Spleen (tissue), 11 donors: ENCODE measurements at regions not wholly inside any gene's neighbourhood (a gene's known extent, or its start where the extent isn't known, plus 50 kb on each side); places are given as distances from the start of the nearest gene placed in this dataset.
"Not testable (repeated sequence)": the region's sequence is repeated elsewhere in the genome, so short reads cannot be mapped to it uniquely, and the experiment has no call there.

ENCODE experiments used
- DNase-seq: peaks from one replicate; pipeline ENCODE4 v3.0.0-alpha.2; 2020
- H3K27ac ChIP-seq, 8 donors: fragments of 200-600 bp; sonication (generic) in 7 of 8; 1 replicate in 4 of 8; 2 replicates in 4 of 8; pipeline versions ENCODE4 v1.5.0 to v1.8.0; 2016 to 2021; ENCODE audit warnings: inconsistent platforms in 4 of 8, mild to moderate bottlenecking in 4 of 8, moderate library complexity in 1 of 8
- H3K27me3 ChIP-seq, 7 donors: fragments of 200-600 bp; sonication (generic) in 6 of 7; replicated peaks in 1 of 7; 1 replicate in 4 of 7; 2 replicates in 3 of 7; pipeline versions ENCODE4 v1.5.0 to v1.8.0; 2016 to 2021; ENCODE audit warnings: inconsistent platforms in 3 of 7, mild to moderate bottlenecking in 1 of 7
- H3K36me3 ChIP-seq, 6 donors: fragments of 200-600 bp; sonication (generic) in 5 of 6; 1 replicate in 4 of 6; 2 replicates in 2 of 6; pipeline versions ENCODE4 v1.5.0 to v1.8.0; 2016 to 2021; ENCODE audit warnings: inconsistent platforms in 2 of 6
- H3K4me1 ChIP-seq, 6 donors: fragments of 200-600 bp; sonication (generic) in 5 of 6; 1 replicate in 3 of 6; 2 replicates in 3 of 6; pipeline versions ENCODE4 v1.5.0 to v1.8.0; 2016 to 2021; ENCODE audit warnings: inconsistent platforms in 3 of 6
- H3K4me3 ChIP-seq, 8 donors: fragments of 200-600 bp; sonication (generic) in 7 of 8; 1 replicate in 4 of 8; 2 replicates in 4 of 8; pipeline versions ENCODE4 v1.5.0 to v1.8.0; 2016 to 2021; ENCODE audit warnings: inconsistent platforms in 4 of 8, mild to moderate bottlenecking in 4 of 8, moderate library complexity in 2 of 8
- H3K9me3 ChIP-seq, 8 donors: fragments of 200-600 bp; sonication (generic) in 7 of 8; 1 replicate in 4 of 8; 2 replicates in 4 of 8; pipeline versions ENCODE4 v1.5.0 to v1.8.0; 2016 to 2021; ENCODE audit warnings: inconsistent platforms in 4 of 8
- POLR2A ChIP-seq, 3 donors: fragments of 450-650 bp; IDR thresholded peaks; one replicate each; pipeline ENCODE4 v1.5.1; 2017; ENCODE audit warnings: antibody characterized with exemption in 3 of 3, mild to moderate bottlenecking in 1 of 3
- POLR2AphosphoS5 ChIP-seq, 3 donors: sonication (generic); formaldehyde crosslinking; IDR thresholded peaks; one replicate each; pipeline ENCODE4 v1.5.1; 2017; ENCODE audit warnings: antibody characterized with exemption in 3 of 3
- WGBS, 5 donors: extraction: QIAGEN DNeasy Blood & Tissue Kit in 3 of 5; methylation state at CpG; one replicate each; pipeline versions ENCODE4 v1.1.5 to v1.1.7; 2013 to 2018; 5-methylcytosine and 5-hydroxymethylcytosine counted together
- intact Hi-C: fragments of 100-400 bp; cut with DNase I; formaldehyde crosslinking; loops from one replicate; pipeline ENCODE4 v1.15.0; 2023; ENCODE audit warnings: low total_unique reads
- TF ChIP-seq, protein P1 (sequence below), 11 experiments: fragments of 200-600 bp in 7 of 11; fragments of 450-650 bp in 4 of 11; sonication (generic) in 4 of 11; IDR thresholded peaks in 8 of 11; conservative IDR thresholded peaks in 3 of 11; 1 replicate in 7 of 11; 2 replicates in 4 of 11; pipeline versions ENCODE4 v1.4.0 to v1.8.0; 2016 to 2021; ENCODE audit warnings: antibody characterized with exemption in 11 of 11, inconsistent platforms in 4 of 11, mild to moderate bottlenecking in 1 of 11
- donor health status: healthy with polysubstance abuse.
- donor health status: DM: no; HTN: no; CAD: no; lungs with moderate emphysema.
- donor health status: DM: no; HTN: no; CAD: no.
- donor health status: Bipolar disorder and iron deficiency.
- donor health status: healthy.
- donor health status: DM: no; HTN: no; CAD: no.
- donor health status: DM: yes; HTN: yes; CAD: no.

DNA sequence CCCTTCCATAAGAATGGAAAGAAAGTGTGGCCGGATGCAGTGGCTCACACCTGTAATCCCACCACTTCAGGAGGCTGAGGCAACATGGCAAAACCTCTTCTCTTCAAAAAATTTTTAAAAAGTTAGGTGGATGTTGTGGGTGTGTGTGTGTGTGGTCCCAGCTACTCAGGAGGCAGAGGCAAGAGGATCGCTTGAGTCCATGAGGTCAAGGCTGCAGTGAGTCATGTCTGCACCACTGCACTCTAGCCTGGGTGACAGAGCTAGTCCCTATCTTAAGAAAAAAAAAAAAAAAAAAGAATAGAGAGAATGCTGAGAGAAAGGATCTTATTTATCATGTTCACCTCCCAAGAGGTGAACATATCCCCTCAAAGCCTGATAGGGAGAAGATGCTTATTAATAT is 492.1 kb upstream of the SMIM31 start:
- no peaks in the 10 kb centered on the region for H3K36me3 ChIP-seq
- H3K27me3 ChIP-seq: no peaks in the 10 kb centered on the region
- no peak for DNase-seq
- H3K9me3 ChIP-seq: no peaks in the 10 kb centered on the region
- no peak overlapping the region for H3K27ac ChIP-seq
- no peak overlapping the region for H3K4me3 ChIP-seq
- no peak for TF ChIP-seq POLR2A (IDR thresholded peaks at IDR 0.05)
- TF ChIP-seq, protein P1, sequence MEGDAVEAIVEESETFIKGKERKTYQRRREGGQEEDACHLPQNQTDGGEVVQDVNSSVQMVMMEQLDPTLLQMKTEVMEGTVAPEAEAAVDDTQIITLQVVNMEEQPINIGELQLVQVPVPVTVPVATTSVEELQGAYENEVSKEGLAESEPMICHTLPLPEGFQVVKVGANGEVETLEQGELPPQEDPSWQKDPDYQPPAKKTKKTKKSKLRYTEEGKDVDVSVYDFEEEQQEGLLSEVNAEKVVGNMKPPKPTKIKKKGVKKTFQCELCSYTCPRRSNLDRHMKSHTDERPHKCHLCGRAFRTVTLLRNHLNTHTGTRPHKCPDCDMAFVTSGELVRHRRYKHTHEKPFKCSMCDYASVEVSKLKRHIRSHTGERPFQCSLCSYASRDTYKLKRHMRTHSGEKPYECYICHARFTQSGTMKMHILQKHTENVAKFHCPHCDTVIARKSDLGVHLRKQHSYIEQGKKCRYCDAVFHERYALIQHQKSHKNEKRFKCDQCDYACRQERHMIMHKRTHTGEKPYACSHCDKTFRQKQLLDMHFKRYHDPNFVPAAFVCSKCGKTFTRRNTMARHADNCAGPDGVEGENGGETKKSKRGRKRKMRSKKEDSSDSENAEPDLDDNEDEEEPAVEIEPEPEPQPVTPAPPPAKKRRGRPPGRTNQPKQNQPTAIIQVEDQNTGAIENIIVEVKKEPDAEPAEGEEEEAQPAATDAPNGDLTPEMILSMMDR (IDR thresholded peaks at IDR 0.05 in 8 of 11, conservative IDR thresholded peaks at IDR 0.05 in 3 of 11): no peak
- no peak for TF ChIP-seq POLR2AphosphoS5 (IDR thresholded peaks at IDR 0.05)
- H3K4me1 ChIP-seq: no peaks in the 10 kb centered on the region
- WGBS, 5 donors: 75 to 89% (median 81%) methylated on average over 2 of the region's 2 CpGs
- intact Hi-C loops: no loop called here

DNA sequence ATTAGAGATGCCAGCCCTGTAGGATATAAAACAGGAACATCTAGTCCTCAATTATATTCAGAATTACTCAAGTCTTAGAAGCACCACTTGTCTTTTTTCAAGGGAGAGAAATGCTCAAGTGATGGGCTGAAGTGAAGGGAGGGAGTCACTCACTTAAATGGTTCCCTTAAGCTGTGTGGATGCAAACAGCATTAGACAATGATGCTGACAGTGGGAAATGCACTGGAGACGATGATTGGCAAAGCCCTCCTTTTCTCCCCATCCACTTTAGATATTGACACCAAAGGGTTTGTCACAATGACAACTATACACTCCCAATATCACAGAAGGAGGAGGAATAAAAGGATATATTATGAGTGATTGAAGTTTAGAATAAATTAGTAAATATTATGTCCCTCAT is 491.4 kb upstream of the SMIM31 start:
- H3K27ac ChIP-seq, DNase-seq, H3K4me3 ChIP-seq, H3K9me3 ChIP-seq, H3K36me3 ChIP-seq, H3K4me1 ChIP-seq, H3K27me3 ChIP-seq, intact Hi-C loops: not testable (repeated sequence)
- WGBS, 5 donors: 48 to 77% (median 58%) methylated on average over 1 of the region's 1 CpG

DNA sequence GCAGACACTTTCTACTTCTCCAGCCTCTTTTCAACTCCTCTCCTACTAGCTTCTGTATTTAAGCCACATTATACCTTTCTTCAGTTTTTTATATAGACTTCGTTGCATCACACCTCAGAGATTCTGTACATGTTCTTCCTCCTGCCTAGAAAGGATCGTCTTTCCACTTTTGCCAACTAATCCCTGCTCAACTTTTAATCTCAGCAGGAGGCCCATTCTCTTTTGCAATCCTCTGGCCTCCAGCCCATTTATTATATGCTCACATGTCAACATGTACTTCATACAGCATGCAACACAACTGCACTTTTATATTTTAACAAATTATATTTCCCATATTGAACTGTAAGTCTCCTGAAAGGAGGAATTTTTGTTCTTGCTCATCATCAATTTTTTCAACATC is 476.5 kb upstream of the SMIM31 start:
- H3K4me1 ChIP-seq, H3K27me3 ChIP-seq, H3K27ac ChIP-seq, H3K4me3 ChIP-seq, H3K9me3 ChIP-seq, intact Hi-C loops, H3K36me3 ChIP-seq, DNase-seq: not testable (repeated sequence)
- 54 to 68% (median 61%) methylated on average over 2 of the region's 2 CpGs for WGBS, 5 donors

DNA sequence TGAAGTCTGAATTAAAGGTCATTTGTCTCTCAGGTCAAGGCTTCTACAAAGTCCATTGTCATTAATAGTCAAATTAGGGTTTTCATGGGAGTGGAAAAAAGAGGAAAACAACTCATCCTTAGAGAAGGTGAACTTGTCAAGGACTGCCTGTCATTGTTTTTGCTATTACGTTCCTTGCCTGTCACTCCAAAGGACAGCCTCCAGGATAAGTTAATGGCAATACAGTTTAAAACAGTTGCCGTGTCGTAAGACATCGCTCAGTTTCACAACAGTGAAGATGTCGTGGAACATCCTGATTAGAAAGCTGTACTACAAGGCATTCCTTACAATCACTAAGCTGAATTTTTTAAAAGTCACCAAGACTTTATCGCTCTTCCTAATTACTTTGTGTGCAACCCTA is 466.8 kb upstream of the SMIM31 start:
- H3K27ac ChIP-seq: no peak overlapping the region
- WGBS, 5 donors: 77 to 87% (median 84%) methylated on average over 6 of the region's 6 CpGs
- no peaks in the 10 kb centered on the region for H3K9me3 ChIP-seq
- TF ChIP-seq, protein P1 (IDR thresholded peaks at IDR 0.05 in 8 of 11, conservative IDR thresholded peaks at IDR 0.05 in 3 of 11): no peak
- no peak for TF ChIP-seq POLR2A (IDR thresholded peaks at IDR 0.05)
- no peak for TF ChIP-seq POLR2AphosphoS5 (IDR thresholded peaks at IDR 0.05)
- no peaks in the 10 kb centered on the region for H3K36me3 ChIP-seq
- no peaks in the 10 kb centered on the region for H3K4me1 ChIP-seq
- no peak overlapping the region for H3K4me3 ChIP-seq
- intact Hi-C loops: no loop called here
- DNase-seq: no peak
- no peaks in the 10 kb centered on the region for H3K27me3 ChIP-seq

DNA sequence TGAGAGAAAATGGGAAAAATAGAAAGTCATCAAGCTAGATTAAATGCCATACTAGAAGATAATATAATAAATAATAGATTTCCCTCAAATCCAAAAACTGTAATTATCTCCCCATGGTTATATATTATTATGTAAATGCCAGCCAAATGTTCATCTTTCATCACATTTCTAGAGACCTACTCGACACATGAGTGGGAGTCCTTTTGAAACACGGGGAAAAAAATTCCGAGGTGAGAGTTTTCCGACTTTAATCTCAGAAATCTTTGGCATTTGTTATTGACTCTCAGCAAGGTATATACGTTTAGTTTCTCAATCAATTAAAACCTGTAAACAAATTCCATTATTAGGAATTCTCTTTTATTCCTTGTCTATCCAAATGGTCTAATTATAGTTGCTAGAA is 465.4 kb upstream of the SMIM31 start:
- H3K27me3 ChIP-seq: no peaks in the 10 kb centered on the region
- no peaks in the 10 kb centered on the region for H3K4me1 ChIP-seq
- H3K4me3 ChIP-seq: no peak overlapping the region
- H3K27ac ChIP-seq: no peak overlapping the region
- WGBS, 5 donors: 73 to 80% (median 76%) methylated on average over 5 of the region's 5 CpGs
- H3K9me3 ChIP-seq: no peaks in the 10 kb centered on the region
- intact Hi-C loops: no loop called here
- H3K36me3 ChIP-seq: no peaks in the 10 kb centered on the region
- no peak for TF ChIP-seq POLR2AphosphoS5 (IDR thresholded peaks at IDR 0.05)
- TF ChIP-seq, protein P1 (IDR thresholded peaks at IDR 0.05 in 8 of 11, conservative IDR thresholded peaks at IDR 0.05 in 3 of 11): no peak
- no peak for TF ChIP-seq POLR2A (IDR thresholded peaks at IDR 0.05)
- no peak for DNase-seq
